ENCODE measurements at regions not wholly inside any gene's neighbourhood (a gene's known extent, or its start where the extent isn't known, plus 50 kb on each side); places are given as distances from the start of the nearest gene placed in this dataset.
"Not testable (repeated sequence)": the region's sequence is repeated elsewhere in the genome, so short reads cannot be mapped to it uniquely, and the experiment has no call there.

DNA sequence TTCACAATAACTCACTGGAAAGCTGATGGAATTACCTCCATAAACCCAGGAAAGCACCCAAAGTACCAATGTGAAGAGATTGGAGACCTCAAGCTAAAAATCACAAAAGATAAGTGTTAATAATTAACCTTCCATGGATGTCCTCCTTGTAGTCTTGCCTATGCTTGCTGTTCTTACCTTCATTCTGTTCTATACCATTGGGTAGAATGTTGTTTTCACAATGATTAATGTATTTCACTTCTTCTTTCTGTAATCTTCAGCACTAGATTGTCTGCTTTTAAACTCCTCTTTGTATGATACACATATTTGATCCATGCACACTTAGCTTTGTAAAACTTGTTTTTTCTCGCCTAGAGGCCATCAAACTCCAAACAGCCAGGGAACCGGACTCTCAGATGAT is 570.3 kb downstream of the RAPGEF2 start:
- DNase-seq, result no peak

DNA sequence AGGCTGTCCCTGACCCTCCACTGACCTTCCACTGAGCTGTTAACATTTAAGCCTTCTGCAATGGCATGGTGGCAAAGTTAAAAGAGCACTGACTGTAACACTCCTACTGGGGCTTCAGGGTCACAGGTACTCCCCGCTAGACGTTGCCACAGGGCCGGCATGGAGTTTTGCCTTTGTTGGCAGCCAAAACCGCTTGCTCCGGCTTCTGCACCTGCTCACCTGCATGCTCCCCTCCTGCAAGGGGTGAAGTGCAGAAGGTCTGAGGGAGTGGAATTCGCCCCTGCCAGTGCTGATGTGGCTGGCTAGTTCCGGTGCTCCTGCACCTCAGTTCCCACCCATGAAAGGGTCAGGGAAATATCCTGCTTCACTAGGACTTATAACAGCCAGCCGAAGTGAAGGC is 571.4 kb downstream of the RAPGEF2 start:
- no peak for DNase-seq

DNA sequence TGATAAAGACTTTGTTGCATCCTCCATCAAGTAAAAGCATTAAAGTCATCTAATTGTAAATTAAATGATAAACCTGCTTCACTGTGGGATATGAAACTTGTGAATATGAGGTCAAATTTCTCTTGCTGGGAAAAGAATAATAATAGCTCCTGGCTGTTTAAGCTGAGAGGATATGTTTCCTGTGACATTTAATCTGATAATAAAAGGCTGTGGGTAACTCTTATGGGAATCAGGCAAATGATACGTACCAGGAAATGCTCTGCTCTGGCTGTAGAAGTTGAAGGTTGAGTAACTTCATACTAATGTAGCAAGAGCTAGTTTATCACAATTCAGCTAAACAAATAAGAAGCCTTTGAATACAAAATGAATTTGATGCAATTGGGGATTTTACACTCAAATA is 574.6 kb downstream of the RAPGEF2 start:
- no peak for DNase-seq

DNA sequence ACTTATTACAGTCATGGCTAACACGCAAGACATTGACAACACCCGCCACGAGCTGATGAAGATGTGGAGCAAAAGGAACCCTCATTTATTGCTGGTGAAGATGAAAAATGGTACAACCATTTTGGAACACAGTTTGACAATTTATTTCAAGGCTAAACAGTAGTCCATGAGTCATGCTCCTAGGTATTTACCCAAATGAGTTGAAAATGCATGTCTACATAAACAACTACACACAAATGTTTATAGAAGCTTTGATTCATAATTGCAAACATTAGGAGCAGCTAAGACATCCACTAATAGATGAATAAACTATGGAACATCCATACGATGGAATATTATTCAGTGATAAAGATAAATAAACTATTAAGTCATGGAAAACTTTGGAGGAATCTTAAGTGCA is 580.1 kb downstream of the RAPGEF2 start:
- no peak for DNase-seq

DNA sequence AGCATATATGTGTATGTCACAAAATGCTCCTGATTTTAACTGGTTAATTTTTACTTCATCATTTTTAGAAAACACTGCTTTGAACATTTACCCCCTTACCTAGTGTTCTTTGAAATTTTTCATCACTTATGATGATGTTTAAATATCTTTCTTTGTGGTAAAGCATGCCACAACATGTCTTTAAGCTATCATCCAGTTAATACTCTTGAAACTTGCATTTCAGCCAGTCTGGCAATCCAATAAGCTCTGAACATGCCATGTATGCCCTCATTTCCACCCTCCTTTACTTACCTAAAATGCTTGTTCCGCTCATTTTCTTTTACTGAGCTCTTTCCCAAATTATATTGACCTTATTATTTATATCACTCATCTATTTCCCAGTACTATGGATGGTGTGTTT is 581.2 kb downstream of the RAPGEF2 start:
- DNase-seq, result no peak

DNA sequence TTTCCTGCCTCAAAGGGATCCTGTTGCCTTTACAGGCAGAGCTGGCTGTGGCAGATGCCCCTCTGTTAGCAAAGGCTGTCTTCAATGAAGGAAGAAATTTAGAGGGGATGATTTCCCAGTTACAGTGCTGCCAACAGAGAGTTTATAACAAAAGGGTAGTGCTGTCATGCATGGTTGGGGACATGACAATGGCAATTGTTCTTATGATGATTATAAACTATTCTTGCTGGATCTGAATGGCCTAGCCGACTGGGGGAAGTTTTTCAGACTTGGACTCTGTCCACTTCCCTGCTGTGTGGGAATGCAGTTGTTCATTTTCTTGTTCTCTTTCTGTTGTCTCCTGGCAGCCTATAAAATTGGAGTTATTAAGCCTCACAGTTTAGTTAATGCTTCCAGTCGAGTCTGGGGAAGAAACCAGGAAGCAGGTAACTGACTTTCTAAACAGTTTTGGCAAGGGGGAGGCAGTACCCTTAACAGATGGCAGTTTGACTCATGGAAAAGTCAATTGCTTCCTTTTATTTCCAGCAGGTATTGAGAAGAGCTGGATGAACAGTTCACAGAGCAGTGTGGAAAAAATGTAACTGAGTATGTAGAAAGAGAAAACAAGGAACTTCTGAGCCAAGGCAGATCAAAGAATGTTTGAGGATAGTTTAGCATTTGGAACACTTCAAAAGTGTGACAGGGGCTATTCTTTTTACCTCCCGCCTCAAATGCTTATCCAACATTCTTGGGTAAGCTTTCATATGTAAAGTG is 582.6 kb downstream of the RAPGEF2 start:
- DNase-seq, result no peak

DNA sequence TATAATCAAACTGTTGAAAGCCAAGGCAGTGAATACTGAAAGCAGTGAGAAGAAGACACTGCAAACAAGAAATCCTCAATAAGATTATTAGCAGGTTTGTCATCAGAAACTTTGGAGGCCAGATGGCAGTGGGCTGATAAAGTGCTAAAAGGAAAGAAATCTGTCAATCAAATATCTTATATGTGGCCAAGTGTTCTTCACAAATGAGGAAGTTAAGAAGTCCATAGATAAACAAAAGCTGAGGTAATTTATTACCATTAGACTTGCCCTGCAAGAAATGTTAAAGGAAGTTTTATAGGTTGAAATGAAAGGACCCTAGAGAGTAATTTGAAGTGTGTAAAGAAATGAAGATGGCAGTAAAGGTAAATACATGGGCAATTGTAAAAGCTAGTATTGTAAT is 586.6 kb downstream of the RAPGEF2 start:
- no peak for DNase-seq

DNA sequence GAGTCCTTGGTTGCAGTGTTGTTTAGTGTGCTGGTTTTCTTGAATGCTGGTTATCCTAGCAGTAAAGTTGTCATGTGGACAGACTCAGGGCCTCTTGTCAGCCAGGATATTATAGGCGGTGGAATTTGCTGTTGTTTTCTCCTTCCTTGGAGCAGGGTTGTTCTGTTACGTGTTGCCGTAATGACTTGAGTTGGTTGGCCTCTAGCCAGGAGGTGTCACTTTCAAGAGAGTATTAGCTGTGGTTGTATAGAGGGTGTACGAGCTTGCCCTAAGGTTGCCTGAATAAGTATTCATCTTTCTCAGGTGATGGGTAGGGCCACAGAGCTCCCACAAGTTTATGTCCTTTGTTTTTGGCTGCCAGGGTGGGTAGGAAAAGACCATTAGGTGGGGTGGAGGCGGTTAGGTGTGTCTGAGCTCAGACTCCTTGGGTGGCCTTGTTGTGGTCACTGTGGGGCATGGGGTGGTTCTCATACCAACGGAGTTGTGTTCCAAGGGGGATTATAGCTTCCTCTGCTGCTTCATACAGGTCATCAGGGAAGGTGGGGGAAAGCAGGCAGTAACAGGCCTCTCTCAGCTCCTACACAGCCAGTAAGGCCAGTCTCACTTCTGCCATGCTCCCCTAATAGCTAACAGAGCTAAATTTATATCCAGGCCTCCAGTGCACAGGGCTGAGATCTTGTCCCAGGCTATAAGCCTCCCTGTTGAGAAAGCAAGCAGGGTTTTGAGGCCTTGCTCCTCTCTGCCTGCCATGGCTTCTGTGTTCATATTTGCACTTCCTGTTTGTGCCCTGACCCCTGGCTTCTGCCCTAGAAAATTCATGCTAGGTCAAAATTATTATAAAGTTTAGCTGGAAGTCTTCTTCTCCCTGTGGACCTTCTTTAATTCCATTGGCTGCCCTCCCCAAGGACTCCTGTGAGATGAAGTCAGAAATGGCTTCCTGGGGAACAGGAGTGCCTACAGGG is 594.7 kb downstream of the RAPGEF2 start:
- DNase-seq, result no peak

DNA sequence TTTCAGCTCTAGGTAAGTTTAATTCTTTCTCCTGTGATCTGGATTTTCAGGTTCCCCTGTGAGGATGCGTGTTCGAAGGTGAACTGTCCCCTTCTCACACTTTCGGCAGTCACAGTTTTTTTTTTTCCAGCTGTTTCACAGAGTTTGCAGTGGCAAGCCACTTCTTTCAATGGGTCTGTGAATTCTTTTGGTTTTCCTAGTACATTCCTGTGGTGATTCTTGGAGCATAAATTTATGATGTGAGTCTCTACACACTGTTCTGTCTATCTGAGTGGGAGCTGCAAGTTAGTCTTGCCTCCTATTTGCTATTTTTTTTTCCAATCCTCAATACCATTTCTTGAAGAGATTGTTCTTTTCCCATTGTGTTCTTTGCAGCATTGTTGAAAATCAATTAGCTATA is 595.5 kb downstream of the RAPGEF2 start:
- DNase-seq, result no peak

DNA sequence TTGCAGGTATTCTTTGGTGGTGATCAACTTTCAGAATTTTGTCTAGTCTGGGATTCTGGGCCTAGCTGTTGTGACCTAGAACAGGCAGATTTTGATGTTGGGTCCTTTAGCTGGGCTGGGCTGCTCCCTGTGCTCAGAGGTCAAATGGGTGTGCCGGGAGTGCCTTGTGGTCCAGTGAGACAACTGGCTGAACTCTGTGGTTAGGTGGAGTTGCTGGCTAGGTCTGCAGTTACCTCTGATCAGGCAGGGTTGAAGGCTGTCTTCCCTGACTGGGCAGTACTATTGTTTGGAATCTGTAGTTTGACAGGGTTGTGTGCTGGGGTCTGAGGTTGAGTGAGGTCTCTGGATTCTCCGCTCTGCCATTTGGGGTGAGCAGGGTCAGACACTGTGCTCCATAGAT is 599.3 kb downstream of the RAPGEF2 start:
- DNase-seq, result no peak

DNA sequence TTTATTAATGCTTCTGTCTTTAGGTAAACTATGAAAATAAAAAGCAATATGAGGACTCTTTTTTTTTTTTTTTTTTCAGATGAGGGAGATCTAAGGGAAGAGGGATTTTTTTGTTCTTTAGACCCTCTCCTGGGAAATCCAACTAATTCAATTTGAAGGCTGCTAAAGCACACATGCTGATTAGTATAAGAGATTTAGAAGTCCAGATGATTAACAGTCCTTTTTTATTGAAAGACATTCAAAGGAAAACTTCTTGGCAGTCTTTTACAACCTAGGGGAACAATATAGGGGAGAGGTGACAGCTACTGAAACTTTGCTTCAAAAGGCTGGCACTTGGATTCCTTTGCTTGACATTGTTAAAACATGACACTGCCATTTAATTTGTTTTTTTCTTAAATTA is 602.5 kb downstream of the RAPGEF2 start:
- no peak for DNase-seq

DNA sequence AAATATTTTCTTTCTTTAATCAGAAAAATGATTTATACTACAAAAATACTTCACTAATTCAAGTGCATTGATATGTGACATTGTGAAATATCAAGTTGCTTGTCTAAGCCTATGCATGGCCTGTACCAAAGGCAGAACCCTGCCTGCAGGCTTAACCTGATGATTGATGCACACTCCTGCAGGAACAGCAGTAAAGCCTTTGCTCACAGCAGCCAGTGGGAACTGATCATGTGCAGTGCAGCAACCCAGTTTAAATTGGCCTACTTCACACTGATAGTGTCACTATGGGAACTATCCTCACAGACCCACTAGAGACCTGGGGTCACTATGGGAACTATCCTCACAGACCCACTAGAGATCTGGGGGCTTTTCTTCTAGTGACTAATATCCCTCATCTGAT is 603.8 kb downstream of the RAPGEF2 start:
- no peak for DNase-seq

DNA sequence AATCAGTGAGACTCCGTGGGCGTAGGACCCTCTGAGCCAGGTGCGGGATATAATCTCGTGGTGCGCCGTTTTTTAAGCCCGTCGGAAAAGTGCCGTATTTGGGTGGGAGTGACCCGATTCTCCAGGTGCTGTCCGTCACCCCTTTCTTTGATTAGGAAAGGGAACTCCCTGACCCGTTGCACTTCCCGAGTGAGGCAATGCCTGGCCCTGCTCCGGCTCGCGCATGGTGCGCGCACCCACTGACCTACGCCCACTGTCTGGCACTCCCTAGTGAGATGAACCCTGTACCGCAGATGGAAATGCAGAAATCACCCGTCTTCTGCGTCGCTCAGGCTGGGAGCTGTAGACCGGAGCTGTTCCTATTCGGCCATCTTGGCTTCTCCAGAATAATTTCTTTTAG is 612.3 kb downstream of the RAPGEF2 start:
- not testable (repeated sequence) for DNase-seq

DNA sequence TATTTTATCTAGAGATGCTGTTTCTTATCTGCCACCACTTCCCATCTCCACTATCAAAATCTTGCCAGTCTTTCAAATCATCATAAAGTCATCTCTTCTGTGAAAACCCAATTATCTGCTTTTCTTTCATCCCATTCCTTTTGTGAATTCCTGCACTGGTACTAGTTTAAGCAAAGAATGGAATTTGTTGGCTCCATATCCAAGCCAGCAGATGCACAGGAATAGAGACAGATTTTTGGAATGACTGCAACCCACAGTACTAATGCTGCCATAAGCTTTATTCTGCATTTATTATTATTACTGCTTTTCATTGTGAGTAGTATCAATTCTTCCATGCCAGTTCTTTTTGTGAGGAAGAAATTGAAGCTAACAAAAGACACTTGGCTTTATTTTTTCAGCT is 616.7 kb downstream of the RAPGEF2 start:
- DNase-seq, result no peak

DNA sequence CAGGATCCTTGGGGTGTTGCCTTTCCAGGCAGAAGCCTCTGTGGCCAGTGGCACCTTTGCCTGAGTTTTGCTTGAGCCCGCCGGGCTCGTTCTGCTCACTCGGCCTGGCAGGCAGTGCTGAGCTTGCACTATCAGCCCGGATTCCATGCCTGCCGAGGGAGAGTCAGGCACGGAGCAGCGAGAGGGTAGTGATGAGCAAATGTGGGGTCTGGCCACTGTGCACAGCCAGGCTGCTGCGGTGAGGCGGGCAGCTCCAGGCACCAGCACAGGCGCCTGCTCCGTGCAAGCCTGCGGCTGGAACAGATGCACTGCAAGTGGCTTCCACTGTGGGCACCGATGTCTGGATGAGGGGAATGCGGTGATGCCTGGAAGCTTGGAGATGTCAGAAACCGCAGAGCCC is 619.2 kb downstream of the RAPGEF2 start:
- DNase-seq, result no peak

DNA sequence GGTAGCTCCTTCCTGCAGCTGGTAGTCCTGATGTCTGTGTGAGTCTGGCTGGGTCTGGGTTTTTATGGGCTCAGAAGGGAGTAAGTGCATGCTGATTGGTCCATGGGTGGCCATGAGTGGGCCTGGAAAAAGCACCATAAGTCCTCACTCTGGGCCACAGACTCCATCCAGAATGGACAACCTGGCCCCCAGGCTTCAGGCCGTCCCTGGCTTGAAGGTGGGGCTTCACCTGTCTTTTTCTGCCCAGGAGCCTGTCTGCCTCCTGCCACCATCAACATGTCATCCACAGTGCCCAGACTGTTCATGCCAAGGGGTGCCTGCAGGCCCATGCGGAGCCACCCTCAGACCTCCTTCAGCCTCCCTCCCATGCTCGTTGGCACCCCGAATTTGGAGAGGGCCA is 620.0 kb downstream of the RAPGEF2 start:
- DNase-seq, result no peak

DNA sequence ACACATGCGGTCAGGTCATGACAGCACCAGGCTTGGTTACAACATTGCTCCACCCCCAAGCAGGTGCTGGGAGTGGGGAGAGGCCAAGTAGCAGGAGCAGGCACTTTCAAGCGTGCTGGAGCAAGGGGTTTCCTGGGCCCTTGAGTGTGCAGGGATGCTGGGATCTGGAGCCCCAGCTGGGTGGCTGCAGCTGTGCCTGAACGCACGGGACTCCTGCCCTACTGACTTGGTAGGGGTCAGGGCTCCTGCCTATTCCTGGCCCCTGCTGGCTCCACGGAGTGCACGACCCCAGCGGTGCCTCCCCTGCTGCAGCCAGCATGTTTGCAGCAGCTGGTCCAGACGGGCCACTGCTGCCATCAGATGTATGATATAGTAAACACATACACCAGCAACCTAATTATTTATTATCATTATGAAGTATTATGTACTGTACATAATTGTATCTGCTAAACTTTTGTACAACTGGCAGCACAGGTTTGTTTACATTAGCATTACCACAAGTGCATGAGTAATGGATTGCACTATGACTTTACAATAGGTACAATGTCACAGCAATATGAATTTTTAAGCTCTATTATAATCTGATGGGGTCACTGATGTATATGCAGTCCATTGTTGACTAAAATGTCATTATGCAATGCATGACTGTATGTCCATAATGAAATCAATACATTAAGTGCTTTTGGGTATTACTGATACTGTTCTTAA is 620.6 kb downstream of the RAPGEF2 start:
- no peak for DNase-seq

DNA sequence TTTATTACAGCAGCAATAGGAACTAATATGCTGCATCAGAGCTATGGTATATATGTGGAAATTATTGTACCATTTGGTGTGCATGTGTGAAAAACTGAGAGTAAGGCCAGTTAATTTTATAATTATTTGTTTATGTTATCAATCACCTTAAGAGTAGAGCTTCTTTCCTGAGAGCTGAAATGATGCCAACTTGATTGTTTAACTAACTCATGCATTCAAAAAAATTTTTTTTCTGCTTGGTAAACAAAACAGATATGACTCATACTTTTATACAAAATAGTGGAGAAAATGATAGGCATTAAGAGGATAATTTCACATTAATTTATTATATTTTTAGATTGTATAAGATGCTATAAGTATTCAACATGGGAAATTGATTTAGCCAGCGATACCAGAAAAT is 622.7 kb downstream of the RAPGEF2 start:
- no peak for DNase-seq

DNA sequence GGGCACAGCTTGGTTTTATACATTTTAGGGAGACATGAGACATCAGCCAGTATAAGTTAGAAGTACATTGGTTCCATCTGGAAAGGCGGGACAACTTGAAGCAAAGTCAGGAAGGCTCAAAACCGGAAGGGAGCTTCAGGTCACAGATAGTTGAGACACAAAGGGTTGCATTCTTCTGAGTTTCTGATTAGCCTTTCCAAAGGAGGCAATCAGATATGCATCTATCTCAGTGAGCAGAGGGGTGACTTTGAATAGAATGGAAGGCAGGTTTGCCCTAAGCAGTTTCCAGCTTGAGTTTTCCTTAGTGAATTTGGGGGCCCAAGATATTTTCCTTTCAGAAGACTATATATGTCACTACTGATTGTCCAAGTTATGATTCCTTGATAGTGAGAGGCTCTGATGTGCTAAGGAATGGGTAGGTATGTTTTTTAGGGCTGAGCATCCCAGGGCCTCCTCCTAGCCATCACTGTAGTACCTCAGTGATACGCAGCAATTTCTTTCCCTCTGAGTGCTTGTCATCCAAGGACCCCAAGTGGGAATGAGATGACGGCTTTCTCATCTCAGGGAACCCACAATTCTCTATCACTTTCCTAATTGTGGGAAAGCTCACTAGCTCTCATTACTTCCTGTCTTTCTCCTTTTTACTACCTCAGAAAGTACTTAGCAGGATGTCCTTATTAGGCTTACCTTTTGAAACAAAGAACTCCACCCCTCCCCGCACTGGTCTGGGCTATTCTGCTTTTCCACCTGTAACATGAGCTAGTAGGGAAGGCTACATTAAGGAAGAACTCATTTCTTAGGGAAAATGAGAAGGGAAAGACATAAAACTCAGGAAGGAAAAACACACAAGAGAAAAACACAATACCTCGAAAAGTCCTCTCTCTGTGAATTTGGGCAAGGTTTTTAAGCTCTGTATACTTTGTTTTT is 632.7 kb downstream of the RAPGEF2 start:
- no peak for DNase-seq

DNA sequence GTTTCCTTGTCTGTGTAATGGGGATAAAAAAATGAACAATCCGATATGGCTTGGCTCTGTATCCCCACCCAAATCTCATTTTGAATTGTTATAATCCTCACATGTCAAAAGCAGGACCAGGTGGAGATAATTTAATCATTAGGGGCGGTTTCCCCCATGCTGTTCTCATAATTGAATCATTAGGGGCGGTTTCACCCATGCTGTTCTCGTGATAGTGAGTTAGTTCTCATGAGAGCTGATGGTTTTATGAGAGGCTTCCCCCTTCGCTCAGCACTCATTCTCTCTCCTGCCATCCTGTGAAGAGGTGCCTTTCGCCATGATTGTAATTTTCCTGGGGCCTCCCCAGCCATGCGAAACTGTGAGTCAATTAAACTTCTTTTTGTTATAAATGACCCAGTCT is 633.5 kb downstream of the RAPGEF2 start:
- no peak for DNase-seq

DNA sequence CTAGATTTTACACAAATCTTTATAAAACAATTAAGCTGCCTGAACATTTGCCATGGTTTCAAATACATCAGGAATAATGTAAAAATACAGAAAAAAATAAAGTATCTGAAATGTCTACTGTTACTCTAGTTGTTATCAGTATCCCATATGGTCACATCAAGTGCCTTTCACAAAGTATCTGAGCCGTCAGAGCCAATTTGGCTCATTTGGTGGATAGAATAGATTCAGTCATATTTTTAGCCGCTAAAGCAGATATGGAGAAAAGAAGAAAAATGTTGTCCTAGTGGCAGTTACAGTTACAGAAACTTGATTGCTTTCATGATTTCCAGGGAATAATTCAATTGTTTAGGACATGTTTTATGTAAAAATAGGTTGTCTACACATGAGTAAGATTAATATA is 641.1 kb downstream of the RAPGEF2 start:
- no peak for DNase-seq

DNA sequence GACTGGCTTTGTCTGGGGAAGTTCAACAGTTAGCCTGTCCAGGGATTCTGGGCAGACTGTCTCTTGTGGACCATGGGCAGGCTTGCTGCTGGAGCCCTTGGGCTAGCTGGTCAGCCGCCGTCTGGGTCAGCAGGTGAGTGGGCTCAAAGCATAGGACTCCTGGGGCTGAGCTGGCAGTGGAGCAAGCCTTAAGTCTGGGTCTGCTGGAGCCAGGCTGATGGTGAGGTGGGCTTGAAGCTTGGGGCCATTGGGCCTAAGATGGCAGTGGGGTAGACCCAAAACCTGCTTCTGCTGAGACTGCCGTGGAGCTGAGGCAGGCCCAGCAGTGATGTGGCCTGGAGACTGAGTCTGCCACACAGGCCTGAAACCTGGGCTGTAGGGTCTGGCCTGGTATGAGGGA is 645.1 kb downstream of the RAPGEF2 start:
- DNase-seq, result no peak

Data from hematopoietic multipotent progenitor cell treated with erythropoietin and hydrocortisone succinate and interleukin-3 and kit ligand, for 6 days (in vitro differentiated cells).